GM12878 (cell line): ENCODE measurements at regions not wholly inside any gene's neighbourhood (a gene's known extent, or its start where the extent isn't known, plus 50 kb on each side); places are given as distances from the start of the nearest gene placed in this dataset.

Experiments used
- ATAC-seq: fragments of 200-7000 bp; cut with Tn5 transposase; 3 replicates; pipeline ENCODE4 v1.9.1; 2020; ENCODE audit warnings: mild to moderate bottlenecking, moderate library complexity
- BruUV-seq: library from RNA; stranded (reverse); fragments of 400-500 nt; replicated peaks from 2 replicates; lab custom pipeline; 2021; lab: Mats Ljungman, UMichigan
- CTCF ChIA-PET: fragments of 300-600 bp; sonication (Branson Sonifier 250); formaldehyde crosslinking; extraction: SDS; loops from one replicate; lab custom pipeline; 2021; ENCODE audit warnings: inconsistent platforms; lab: Yijun Ruan, JAX
- POLR2A ChIA-PET: fragments of 350-600 bp; formaldehyde crosslinking; extraction: SDS; loops from one replicate; lab custom pipeline; 2021; ENCODE audit warnings: inconsistent platforms; lab: Charles Lee
- RAD21 ChIA-PET: fragments of 300-600 bp; sonication (Branson Sonifier 250); formaldehyde crosslinking; loops from one replicate; lab custom pipeline; 2023; ENCODE audit warnings: antibody characterized with exemption; ENCODE audit not compliant: unreplicated experiment; lab: Charles Lee
- SMC1A ChIA-PET: fragments of 300-600 bp; sonication (Branson Sonifier 250); formaldehyde crosslinking; loops from one replicate; lab custom pipeline; 2023; ENCODE audit not compliant: unreplicated experiment, uncharacterized antibody; lab: Charles Lee
- DNase-seq: peaks from one replicate; pipeline ENCODE4 v3.0.0-alpha.2; 2011; ENCODE audit warnings: low read depth, low spot score
- FAIRE-seq: peaks from 3 replicates; lab custom pipeline; 2011; peaks lifted over from hg19 to GRCh38; lab: Jason Lieb, UNC
- H2AFZ ChIP-seq: 2 replicates; pipeline ENCODE4 v1.6.0; 2011; ENCODE audit warnings: low read depth, low read length, control low read depth; ENCODE audit not compliant: control insufficient read depth
- H3K27ac ChIP-seq: 2 replicates; pipeline ENCODE4 v1.5.1; 2011; ENCODE audit warnings: control low read depth; ENCODE audit not compliant: control insufficient read depth, insufficient read depth
- H3K27me3 ChIP-seq, 2 experiments: replicated peaks in 1 of 2; 2 replicates each; pipeline versions ENCODE4 v1.6.0 to v1.6.1; 2011; ENCODE audit warnings: low read length in 1 of 2; ENCODE audit not compliant: control insufficient read depth in 2 of 2, insufficient read depth in 2 of 2
- H3K36me3 ChIP-seq, 2 experiments: 2 replicates each; pipeline ENCODE4 v1.5.1; 2011; ENCODE audit warnings: low read length in 1 of 2; ENCODE audit not compliant: control insufficient read depth in 2 of 2, insufficient read depth in 2 of 2
- H3K4me1 ChIP-seq: 2 replicates; pipeline ENCODE4 v1.6.1; 2011; ENCODE audit warnings: mild to moderate bottlenecking, low read length, moderate library complexity, mixed read lengths; ENCODE audit not compliant: control insufficient read depth, insufficient read depth
- H3K4me2 ChIP-seq: 2 replicates; pipeline ENCODE4 v1.6.0; 2011; ENCODE audit warnings: control low read depth; ENCODE audit not compliant: control insufficient read depth, insufficient read depth
- H3K4me3 ChIP-seq: fragments of 200-600 bp; sonication (generic); 2 replicates; pipeline ENCODE4 v1.5.1; 2016
- H3K79me2 ChIP-seq: 2 replicates; pipeline ENCODE4 v1.6.0; 2011; ENCODE audit warnings: low read length; ENCODE audit not compliant: control insufficient read depth, insufficient read depth
- H3K9ac ChIP-seq: 2 replicates; pipeline ENCODE4 v1.8.0; 2011; ENCODE audit warnings: low read length, control low read depth, mixed read lengths; ENCODE audit not compliant: control insufficient read depth, insufficient read depth
- H3K9me3 ChIP-seq: replicated peaks from 3 replicates; pipeline ENCODE4 v1.5.1; 2011; ENCODE audit warnings: mild to moderate bottlenecking, low read length; ENCODE audit not compliant: control insufficient read depth, insufficient read depth
- H4K20me1 ChIP-seq: 2 replicates; pipeline ENCODE4 v1.6.0; 2011; ENCODE audit not compliant: control insufficient read depth, insufficient read depth
- EP300 ChIP-seq, 2 experiments: fragments of 150-350 bp in 1 of 2; IDR thresholded peaks; 2 replicates each; pipeline ENCODE4 v1.6.1; 2011 to 2012; ENCODE audit warnings: low read depth in 2 of 2, low read length in 2 of 2, borderline replicate concordance in 1 of 2, improper control_type of control experiment in 1 of 2, inconsistent platforms in 1 of 2; ENCODE audit not compliant: control insufficient read depth in 1 of 2
- FOXK2 ChIP-seq: fragments of 450-650 bp; IDR thresholded peaks from 2 replicates; pipeline ENCODE4 v1.6.1; 2017; ENCODE audit warnings: mild to moderate bottlenecking, moderate library complexity
- JUND ChIP-seq: IDR thresholded peaks from 2 replicates; pipeline ENCODE4 v1.6.1; 2012; ENCODE audit warnings: low read depth, mild to moderate bottlenecking, low read length, improper control_type of control experiment, moderate library complexity
- NFXL1 ChIP-seq: fragments of 450-650 bp; IDR thresholded peaks from 2 replicates; pipeline ENCODE4 v1.6.1; 2017; ENCODE audit warnings: antibody characterized with exemption, mild to moderate bottlenecking, borderline replicate concordance
- NFYB ChIP-seq: IDR thresholded peaks from 2 replicates; pipeline ENCODE4 v1.6.1; 2011; ENCODE audit warnings: low read depth, mild to moderate bottlenecking, low read length, improper control_type of control experiment, moderate library complexity; ENCODE audit not compliant: insufficient read depth
- RUNX3 ChIP-seq: IDR thresholded peaks from 2 replicates; pipeline ENCODE4 v1.6.1; 2012; ENCODE audit warnings: low read length, inconsistent platforms
- WGBS: methylation state at CpG from one replicate; pipeline ENCODE4 v1.1.6; 2016; ENCODE audit warnings: low lambda C conversion rate; ENCODE audit not compliant: insufficient replicate concordance, insufficient coverage; ENCODE audit errors: missing lambda C conversion rate; 5-methylcytosine and 5-hydroxymethylcytosine counted together
- in situ Hi-C: fragments of 300-500 bp; cut with MboI; formaldehyde crosslinking; loops from 9 replicates; pipeline ENCODE4 v1.14.3; 2018; ENCODE audit warnings: mixed read lengths
- intact Hi-C: fragments of 100-400 bp; cut with micrococcal nuclease; formaldehyde crosslinking; loops from one replicate; pipeline ENCODE4 v1.14.2; 2022; ENCODE audit not compliant: unreplicated experiment
- TF ChIP-seq, protein P1 (sequence below): fragments of 450-650 bp; IDR thresholded peaks from 2 replicates; pipeline ENCODE4 v1.6.1; 2017; ENCODE audit warnings: mild to moderate bottlenecking, low read depth, inconsistent platforms; ENCODE audit not compliant: poor library complexity, severe bottlenecking

- TF ChIP-seq, protein P1, sequence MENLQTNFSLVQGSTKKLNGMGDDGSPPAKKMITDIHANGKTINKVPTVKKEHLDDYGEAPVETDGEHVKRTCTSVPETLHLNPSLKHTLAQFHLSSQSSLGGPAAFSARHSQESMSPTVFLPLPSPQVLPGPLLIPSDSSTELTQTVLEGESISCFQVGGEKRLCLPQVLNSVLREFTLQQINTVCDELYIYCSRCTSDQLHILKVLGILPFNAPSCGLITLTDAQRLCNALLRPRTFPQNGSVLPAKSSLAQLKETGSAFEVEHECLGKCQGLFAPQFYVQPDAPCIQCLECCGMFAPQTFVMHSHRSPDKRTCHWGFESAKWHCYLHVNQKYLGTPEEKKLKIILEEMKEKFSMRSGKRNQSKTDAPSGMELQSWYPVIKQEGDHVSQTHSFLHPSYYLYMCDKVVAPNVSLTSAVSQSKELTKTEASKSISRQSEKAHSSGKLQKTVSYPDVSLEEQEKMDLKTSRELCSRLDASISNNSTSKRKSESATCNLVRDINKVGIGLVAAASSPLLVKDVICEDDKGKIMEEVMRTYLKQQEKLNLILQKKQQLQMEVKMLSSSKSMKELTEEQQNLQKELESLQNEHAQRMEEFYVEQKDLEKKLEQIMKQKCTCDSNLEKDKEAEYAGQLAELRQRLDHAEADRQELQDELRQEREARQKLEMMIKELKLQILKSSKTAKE = no peak
These were observed 323.0 kb upstream of the ADGRL2 start (continued) for GRCh38 chr1:81477710-81478109.

DNA sequence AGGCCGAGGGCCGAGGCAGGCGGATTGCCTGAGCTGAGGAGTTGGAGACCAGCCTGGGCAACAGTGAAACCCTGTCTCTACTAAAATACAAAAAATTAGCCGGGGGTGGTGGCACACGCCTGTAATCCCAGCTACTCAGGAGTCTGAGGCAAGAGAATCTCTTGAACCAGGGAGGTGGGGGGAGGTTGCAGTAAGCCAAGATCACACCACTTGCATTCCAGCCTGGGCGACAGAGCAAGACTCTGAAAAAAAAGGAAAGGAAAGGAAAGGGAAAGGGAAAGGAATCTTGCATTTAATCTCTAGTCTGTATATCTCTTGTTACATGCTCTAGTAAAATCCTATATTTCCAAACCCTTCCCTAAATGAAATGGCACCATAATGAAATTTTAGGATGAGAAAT lies 328.3 kb upstream of the ADGRL2 start:
- no peak overlapping the region for H3K4me3 ChIP-seq
- no peak for FAIRE-seq
- intact Hi-C loops (no loop called here), in situ Hi-C loops (no loop called here)
- SMC1A ChIA-PET = interaction anchor here (1.2 kb wide), 1 partner anchor 78 kb away, joined by 3 read pairs; no protein-coding TSS in a partner anchor
- no TSS peak for BruUV-seq
- WGBS = 60% methylated on average over 5 of the region's 6 CpGs
- TF ChIP-seq, protein P1 = no peak
- TF ChIP-seq NFXL1 (no peak), RUNX3 (no peak), JUND (no peak), FOXK2 (no peak), NFYB (no peak), EP300 (IDR thresholded peaks at IDR 0.05; ENCODE audit: borderline replicate concordance in 1 of 2, control insufficient read depth in 1 of 2, low read depth in 2 of 2, low read length in 2 of 2) (no peak)
- H3K4me1 ChIP-seq = no peaks in the 10 kb centered on the region
- no peak overlapping the region for H3K9ac ChIP-seq
- no peaks in the 10 kb centered on the region for H3K36me3 ChIP-seq
- no peak overlapping the region for H2AFZ ChIP-seq
- H3K27me3 ChIP-seq = peaks cover 0 to 3% of the 10 kb centered on the region in 2 experiments; a peak in 3 of 4 replicates
- POLR2A ChIA-PET = no interaction called here
- no peaks in the 10 kb centered on the region for H3K9me3 ChIP-seq
- no peaks in the 10 kb centered on the region for H3K79me2 ChIP-seq
- no peak for DNase-seq
- RAD21 ChIA-PET = no interaction called here
- no peaks in the 10 kb centered on the region for H4K20me1 ChIP-seq
- no peak for ATAC-seq
- H3K4me2 ChIP-seq = no peak overlapping the region
- CTCF ChIA-PET = interaction anchor here (1.6 kb wide), 1 partner anchor 77 kb away, joined by 5 read pairs; no protein-coding TSS in a partner anchor
- H3K27ac ChIP-seq = no peak overlapping the region
